ENCODE measurements at regions not wholly inside any gene's neighbourhood (a gene's known extent, or its start where the extent isn't known, plus 50 kb on each side); places are given as distances from the start of the nearest gene placed in this dataset.
A peak's percentile ranks its signal among the peaks of the same experiment; 100 is the strongest.

DNA sequence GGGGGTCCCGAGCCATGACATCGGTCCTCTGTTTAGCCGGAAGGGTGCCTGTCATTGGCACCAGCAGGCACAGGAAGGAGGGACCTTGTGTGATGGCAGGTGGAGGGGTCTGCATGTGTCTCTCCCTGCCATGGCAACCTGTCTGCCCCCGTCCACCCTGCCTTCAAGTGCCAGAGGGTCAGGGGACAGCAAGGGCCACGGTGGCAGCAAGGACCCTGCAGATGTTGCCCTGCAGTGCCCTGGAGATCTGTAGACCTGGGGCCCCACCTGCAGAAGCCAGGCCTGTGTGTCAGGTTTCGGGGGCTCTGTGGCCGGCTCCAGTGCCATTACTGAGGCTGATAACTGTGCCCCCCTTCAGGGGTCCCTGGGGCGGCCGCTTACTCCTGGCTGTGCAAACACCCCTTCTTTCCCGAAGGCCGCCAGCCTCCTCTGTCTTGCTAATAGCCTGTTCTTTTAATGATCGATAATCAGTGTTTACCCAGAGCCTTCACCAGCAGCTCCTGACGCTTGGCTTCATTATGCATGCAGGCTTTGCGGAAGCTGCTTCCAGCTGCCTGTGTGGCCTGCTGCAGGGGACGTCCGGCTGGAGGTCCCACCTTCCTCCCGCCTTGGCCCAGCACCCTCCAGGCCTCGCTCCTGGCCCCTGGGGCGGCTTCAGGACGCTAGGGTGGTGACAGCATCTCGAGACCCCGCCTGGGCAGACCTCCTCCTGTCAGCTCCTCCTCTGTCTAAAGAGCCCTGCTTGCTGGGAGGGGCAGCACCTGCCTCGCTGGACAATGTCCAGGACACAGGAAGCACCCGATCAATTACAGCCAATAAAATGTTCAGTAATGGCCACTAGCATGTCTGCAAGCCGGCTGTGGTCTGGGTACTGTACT is 153.0 kb downstream of the KIF26A start:
- peak in 1 of 5 donors; percentile 8 for DNase-seq

DNA sequence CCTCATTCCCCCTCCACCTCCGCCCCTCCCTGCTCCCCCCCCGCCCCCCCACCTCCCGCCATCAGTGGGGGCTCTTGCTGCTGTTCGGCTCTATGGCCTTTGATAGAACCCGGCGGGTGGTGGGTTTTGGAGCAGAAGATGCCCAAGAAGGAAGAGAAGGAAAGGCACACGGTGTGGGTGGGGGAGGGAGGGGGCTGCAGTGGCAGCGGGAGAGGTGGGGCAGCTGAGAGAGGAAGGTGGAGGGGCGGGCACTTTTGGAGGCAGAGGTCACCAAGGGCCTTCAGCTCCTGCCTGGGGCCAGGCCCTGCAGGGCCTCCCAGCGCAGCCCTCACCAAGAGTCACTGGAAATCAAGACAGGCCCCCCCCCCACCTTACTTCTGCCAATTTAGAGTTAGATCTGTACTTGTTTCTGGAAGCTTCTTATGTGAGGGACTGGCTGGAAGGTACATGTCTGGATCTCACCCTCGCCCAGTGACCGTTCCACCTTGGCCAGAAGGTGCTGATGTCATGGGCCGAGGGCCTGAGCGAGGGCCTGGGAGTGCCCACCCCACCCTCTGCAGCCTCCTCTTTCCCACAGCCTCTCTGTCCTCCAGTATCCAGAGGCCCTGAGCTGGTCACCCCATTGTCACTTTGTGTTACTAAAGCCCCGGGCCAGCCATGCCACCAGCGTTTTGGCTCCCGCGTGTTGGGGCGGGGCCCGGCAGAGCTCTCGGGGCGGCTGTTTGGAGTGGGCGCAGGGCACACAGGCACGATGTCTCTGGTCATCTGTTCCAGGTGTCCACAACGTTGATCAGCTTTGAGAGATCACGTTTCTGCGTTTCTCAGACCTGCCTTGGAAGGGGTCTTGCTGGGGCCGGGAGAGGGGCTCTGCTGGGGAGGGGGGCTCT is 153.9 kb downstream of the KIF26A start:
- DNase-seq = peak in 1 of 5 donors; percentile 5

DNA sequence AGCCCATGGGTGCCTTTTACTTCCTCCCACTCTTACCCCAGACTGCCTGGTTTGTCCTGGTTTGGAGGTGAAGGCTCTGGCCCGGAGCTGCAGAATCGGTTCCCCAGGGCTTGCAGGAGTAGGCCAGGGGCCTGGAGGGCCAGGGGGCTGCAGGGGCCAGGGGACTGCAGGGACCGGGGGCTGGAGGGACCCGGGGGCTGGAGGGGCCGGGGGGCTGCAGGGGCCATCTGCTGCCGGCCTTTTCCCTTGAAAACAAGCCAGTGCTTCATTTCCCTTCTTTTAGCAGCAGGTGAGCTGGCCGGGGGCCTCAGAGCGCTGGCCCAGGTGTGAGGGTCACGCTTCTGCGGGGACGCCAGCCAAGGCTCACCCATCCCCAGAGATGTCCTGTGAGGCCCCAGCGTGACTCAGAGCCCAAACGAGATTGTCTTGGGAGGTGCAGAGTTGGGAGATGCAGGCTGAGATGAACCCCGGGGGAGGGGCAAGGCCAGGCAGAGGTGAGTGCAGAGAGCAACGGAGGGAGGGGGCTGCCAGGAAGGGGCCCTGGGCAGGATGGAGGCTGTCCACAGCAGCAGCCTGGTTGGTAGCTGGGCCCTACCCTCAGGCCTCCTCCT is 154.9 kb downstream of the KIF26A start:
- peak in 2 of 5 donors; percentile 2 to 4 for DNase-seq

DNA sequence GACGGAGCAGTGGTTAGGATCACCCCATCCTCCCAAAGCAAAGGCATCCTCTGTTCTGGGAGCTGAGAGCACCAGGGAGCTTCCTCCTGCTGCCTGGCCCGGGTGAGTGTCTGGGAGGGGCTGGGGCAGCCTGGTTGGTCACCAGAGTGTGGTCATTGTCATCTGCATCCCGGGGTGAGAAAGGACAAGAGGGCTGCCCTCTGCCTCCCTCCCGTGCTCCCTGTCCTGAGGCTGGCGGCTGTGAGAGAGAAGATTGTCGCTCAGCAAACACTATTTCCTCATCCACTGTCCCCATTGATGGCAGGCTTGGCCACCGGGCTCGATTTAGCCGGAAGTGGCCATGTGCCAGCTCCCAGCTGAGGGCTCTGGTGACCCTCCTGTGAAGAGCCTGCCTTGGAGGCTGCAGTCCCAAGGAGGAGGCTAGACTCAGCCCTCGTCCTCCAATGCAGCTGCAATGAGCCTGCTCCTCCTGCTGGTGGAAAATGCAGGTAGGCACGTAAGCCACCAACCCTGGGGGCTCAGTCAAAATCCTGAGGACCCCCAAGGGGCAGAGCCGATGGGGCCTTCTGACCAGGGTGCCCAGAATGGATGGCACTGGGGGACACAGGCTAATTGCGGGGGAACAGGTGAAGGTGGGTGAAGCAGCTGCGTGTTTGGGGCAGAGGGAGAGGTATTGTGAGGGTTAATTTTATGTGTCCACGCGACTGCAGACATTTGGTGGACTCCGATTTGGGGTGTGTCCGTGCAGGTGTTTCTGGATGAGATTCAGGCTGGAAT is 155.7 kb downstream of the KIF26A start:
- peak in 2 of 5 donors; percentile 1 to 6 for DNase-seq

DNA sequence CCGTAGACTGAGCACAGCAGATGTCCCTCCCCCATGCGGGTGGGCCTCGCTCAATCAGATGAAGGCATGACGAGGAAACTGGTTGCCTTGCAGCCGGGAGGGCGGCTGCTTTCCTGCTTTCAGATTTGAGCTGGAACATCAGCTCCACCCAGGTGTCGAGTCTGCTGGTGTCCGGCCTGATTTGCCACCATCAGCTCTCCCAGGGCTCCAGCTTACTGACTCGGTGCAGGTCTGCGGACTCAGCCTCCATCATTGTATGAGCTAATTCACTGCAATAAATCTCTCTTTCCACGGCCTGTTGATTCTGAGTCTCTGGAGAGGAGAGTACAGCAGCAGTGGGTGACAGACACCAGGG is 156.2 kb downstream of the KIF26A start:
- DNase-seq = no peak

DNA sequence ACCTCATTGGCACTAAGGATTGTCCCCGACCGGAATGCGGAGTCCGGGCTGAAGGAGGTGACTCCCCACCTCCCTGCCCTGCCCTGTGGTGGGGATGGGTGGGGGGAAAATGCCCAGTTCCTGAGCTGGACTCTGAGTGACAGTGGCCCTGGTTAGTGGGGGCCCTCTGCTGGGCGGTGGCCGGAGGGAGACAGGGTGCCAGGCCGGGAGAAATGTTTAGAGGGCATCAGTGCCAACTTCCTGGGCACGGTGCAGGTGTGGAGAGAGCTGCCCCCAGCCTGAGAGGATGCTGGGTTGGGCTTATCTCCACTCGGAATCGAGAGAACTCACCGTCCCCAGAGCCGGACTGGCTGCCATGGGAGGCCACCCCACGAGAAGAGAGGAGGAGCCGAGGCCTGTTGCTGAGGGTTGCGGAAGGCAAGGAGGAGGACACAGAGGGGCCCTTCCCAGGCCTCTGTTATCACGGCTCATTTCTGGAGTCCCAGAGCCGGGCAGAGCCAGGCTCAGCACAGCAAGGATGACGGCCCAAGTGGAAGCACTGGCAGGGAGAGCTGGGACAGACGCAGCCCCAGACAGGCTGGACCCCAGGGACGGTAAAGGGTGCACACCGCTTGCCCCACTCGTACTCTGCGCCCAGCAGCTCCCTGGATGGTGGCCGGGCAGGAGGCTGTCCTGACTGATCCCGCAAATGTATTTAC is 156.7 kb downstream of the KIF26A start:
- DNase-seq = peak in 2 of 5 donors; percentile 5 to 7

DNA sequence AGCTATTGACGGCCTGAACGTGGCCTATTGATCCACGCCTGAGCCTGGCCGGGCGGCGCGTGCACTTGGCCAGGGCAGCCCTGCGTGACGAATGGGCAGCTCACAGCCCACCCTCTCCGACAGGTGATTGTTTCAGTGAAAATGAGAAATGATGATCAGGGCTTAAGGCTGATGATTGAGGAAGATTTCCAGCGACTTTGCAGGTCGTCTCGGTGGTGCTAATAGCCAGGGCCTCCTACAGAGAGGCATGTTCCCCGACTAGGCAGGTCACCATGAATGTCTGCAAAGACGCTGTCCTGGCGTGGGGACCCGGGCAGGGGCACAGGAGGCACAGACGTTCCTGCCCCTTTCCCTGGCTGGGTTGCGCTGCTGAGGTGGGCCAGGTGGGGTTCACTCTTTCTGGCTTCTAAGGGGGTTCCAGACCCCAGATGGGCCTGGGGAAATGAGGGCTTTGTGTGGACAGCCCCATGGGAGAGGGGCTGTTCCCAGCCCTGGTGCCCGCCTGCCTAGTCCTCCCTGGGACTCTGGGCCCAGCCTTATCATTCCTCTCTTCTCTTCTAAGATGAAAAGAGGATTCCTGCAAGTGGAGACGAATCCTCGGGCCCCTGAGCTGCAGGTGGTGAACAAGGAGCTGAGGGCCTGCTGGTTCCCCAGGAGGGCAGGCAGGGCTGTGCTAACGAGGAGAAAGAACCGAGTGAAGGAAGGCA is 157.4 kb downstream of the KIF26A start:
- DNase-seq = peak in 2 of 5 donors; percentile 2 to 6

DNA sequence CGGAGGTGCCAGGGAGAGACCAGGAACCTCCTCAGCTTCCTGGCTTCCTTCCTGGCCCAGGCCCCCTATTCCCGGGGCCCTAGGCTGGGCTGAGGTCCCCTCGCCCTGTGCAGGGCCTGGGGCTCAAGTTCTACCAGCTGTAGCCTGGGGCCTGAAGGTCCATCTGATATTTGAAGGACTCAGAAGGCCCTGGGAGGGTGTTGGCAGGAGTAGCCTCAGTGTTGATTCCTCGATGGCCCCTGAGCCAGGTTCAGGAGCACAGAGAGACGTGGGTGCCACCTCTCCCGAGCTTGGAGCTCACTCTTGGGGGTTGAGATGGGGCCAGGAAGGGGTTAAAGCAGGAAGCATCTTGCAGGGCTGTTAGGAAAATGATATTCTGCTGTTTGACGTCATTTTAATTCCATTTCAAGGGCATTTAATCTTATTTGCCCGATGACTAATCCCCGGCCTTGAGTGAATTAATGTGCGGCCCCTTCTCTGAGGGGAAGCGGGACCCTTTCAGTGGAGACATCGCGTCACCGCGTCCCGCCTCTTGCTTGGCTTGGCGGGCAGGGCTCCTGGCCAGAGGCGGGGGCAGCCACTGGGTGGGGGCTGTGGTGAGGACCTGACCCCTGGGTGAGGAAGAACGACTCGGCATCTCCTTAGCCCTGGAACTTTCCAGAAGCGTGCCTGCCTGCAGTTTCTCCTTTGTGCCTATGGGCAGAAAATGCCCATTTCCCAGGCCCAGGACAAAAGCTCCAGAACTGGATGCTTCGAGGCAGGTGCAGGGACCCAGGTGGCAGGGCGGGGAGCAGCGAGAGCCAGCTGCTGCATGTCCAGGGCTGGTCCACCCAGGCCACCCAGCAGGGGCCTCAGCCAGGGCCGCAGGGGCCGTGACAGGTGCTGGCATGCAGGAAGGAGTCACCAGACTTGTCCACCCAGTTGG is 158.3 kb downstream of the KIF26A start:
- peak in 1 of 5 donors; percentile 2 for DNase-seq

DNA sequence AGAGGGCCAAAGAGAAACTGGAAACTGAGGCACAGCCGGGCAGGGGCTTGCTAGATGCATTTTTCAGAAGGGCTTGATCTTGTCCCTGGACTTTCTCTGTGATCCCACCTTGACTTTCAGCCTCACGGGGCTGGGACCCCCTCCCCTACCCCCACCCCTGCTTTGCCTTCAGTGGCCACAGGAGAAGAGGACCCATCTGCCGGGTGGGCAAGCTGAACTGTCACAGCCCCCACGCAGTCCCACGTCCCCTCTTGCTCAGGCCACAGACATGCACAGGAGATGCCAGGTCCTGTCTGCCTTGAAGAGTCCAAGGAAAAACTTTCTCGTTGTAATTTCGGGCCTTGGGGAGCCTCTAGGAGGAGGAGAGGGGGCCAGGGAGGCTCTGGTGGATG is 158.9 kb downstream of the KIF26A start:
- DNase-seq = peak in 1 of 5 donors; percentile 3

DNA sequence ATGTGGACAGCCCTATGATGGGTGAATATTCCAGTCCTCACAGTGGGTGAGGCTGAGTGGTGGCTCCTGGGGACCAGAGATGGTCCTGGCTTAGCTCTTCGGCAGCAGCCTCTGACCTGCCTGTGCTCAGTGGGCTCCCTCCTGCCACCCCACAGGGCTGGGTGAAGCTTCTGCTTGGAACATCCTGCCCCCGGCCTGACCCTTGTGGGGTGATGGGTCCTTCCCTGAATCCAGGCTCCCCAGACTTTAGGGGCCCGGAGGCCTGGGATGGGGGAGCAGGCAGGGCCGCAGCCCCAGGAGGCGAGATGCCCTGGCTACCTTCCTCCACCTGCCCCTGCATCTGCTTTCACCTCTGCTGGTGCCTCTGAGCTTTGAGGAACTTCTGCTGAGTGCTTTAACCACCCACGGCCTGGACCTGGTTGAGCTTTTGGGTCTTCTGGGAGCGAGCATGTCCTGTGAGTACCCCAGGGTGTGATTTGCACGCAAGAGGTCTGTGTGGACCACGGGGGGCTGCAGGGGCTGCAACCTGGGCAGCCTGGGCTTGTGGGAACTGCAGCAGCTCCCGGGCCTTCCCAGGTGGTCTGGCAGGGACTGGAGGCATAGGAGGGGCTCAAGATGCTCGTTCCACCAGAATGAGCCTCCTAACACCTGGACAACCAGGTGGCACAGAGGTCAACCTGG is 159.5 kb downstream of the KIF26A start:
- peak in 1 of 5 donors; percentile 1 for DNase-seq

DNA sequence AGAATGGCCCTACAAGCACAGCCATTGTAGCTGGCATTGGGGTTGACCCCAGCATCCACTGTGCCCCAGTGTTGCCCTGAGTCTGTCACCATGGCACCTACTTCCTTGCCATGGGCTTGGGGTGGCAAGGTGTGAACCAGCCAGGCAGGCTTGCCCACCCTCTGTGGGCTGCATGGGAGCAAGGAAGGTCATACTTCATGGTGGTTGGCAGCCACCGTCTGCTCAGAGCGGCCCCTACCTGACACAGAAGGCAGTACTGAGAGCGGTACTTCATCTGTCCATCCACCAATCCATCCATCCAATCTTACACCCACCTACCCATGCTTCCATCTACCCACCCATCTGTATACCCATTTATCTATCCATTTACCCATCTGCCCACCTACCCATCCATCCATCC is 160.1 kb downstream of the KIF26A start:
- DNase-seq = no peak

DNA sequence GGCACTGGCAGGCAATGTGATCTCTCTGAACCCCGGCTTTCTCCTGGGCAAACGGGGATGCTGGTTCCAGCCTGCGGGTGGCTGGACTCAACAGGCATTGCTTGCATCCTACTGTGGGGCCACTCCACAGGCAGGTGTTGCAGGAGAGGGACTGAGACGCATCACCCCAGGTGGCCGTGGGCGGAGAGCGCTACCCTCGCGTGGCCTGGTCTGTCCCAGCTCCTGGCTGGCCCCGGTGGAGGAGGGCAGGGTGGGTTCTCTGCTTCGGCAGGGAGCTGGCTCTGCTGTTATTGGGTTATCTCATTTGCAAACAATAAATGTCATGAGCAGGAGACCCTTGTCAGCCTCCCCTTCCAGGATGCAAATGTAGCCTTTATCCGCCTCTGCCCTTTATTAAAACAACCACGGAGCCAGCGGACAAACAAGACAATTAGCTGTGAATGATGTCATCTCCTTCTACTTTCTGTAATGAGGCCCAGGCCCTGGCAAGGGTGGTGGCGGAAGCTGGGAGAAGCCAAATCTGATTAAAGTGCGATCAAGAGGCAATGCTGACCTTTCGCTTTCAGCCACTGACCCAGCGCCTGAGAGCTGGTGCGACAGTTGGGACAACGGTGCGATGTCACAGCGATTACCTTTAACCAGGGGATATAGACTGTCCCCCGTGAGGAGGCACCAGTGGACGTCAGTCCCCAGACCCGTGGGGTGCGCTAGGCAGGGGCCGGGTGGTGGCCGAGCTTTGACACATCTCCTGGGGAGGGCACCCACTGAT is 161.8 kb downstream of the KIF26A start:
- no peak for DNase-seq

DNA sequence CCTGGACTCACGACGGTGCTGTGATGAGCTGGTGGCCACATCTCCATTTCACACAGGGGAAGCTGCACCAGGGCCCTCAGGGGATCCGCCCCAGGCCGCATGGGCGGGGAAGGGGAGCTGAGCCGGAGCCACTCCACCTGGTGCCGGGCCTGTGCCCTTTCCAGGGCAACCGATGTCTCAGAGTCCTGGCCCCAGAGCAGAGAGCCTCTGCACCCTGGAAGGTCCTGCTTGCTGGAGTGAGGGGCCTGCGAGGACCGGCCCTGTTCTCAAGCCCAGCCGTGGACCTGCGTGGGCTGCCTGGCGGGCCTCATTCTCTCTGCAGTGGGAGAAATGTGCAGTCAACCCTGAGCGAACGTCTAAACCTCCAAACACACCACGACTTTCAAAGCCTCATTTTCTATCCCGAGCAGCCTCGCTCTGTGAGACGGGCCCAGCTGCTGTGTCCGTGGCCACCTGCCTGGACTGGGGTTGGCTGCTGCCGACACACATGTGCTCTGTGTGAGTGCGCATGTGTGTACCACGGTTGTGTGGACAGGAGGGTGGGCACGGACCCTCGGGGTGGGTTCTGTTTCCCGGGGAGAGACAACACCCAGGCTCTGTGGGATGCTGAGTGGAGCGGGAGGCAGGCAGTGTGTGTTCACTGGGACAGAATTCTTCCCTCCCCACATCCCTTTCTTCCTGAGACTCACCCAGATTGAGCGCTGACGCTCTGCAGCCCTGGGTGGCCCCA is 163.5 kb downstream of the KIF26A start:
- no peak for DNase-seq

DNA sequence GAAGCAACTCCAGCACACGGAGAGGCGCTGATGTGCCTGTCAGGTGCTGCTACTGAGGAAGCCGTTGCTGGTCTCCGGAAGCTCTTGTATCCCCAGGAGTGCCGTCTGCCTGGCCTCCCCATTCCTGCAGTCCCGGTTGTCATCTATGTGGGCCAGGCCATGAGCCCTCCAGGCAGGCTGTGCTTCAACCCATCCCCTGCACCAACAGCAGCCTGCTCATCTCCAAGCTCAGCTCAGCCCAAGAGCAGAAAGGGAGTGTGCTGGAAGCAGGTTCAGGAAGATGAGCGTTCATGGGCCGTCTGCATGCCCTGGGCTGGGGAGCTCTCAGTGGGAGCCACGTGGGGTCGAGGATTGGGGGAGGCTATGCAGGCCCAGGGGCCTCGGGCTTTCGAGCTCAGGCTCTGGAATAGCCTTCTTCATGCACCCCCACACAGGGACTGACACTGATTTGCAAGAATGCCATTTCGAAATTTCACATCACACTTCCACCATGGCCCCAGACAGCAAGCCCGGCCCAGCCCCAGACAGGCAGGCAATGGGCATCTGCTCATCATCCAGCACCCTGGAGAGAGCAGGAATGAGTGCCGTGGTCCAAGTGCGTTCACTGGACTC is 164.5 kb downstream of the KIF26A start:
- DNase-seq = no peak

DNA sequence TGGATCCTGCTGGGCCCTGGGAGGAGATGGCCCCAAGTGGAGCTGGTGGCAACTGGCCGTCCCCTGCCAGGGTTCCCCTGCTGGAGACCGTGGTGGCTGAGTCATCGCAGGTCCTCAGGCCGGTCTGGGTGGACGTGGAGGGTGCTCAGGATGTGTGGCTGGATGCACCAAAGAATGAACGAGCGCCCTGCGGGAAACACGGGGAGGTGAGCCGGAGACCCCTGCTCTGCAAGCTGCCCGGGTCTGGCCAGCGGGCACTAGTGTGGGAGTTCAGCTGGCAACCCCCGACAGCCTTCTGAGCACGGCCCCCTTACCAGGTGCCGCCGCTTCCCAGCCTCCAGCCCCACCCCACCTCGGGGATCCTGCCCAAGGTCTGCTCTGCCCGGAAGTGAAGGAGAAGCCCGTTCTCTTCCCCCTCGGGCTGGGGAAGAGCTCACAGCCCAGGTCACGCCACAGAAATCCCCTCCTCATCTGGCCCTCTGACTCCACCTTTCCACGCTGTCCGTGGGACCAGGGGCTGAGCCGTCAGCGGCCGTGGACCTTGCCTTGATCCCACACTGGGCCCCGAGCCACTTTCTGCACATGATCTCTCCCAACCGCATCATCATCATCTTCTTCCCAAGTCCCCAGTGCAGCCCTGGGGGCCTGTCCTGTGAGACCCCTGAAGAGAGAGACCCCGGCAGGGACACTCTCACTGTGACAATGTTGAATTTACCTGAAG is 165.5 kb downstream of the KIF26A start:
- no peak for DNase-seq

DNA sequence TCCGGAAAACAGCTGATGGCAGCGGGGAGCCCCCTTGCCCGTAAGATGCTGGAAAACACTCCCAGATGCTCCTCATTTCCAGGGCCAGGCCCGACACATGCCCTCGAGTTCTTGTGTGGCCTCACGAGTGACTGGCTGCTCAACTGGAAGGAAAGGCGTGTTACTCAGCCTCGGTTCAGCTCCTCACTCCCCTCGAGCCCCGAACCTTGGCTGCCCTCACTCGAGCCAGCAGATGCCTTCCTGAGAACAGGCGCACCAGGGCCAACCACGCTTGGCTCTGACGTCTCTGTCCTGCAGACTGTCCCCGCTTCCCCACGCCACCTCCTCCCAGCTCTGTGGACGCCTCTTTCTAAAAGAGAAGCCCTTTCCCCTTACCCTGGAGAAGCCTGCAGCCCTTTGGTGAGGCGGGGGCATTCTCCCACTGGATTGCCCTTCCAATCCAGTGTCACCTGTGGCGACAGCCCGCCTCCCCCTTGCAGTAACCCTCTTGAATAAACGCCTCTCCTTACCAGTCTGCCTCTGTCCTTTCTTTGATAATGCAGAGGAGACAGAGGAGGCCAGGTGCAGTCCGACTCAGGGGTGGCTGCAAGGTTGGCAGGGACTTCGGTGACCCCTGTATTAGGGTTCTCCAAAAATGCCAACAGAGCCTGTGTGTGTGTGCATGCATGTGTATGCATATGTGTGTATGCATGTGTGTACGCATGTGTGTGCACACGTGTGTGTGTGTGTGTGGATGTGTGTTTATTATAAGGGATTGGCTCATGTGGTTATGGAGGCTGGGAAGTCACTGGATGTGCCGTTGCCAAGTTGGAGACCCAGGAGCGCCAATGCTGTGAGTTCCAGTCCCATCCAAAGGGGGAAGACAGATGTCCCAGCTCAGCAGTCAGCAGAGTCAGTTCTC is 166.3 kb downstream of the KIF26A start:
- no peak for DNase-seq
